AG10803 (cell line): ENCODE measurements at regions not wholly inside any gene's neighbourhood (a gene's known extent, or its start where the extent isn't known, plus 50 kb on each side); places are given as distances from the start of the nearest gene placed in this dataset.

Experiments
- DNase-seq: peaks from one replicate; pipeline ENCODE4 v3.0.0; 2010; ENCODE audit warnings: low read depth
- H3K4me3 ChIP-seq: 2 replicates; pipeline ENCODE4 v1.5.1; 2011; ENCODE audit warnings: mild to moderate bottlenecking, low read length, control low read depth
- CTCF ChIP-seq: conservative IDR thresholded peaks from 2 replicates; pipeline ENCODE4 v1.5.1; 2011; ENCODE audit warnings: mild to moderate bottlenecking, low read length, control low read depth, inconsistent platforms

DNA sequence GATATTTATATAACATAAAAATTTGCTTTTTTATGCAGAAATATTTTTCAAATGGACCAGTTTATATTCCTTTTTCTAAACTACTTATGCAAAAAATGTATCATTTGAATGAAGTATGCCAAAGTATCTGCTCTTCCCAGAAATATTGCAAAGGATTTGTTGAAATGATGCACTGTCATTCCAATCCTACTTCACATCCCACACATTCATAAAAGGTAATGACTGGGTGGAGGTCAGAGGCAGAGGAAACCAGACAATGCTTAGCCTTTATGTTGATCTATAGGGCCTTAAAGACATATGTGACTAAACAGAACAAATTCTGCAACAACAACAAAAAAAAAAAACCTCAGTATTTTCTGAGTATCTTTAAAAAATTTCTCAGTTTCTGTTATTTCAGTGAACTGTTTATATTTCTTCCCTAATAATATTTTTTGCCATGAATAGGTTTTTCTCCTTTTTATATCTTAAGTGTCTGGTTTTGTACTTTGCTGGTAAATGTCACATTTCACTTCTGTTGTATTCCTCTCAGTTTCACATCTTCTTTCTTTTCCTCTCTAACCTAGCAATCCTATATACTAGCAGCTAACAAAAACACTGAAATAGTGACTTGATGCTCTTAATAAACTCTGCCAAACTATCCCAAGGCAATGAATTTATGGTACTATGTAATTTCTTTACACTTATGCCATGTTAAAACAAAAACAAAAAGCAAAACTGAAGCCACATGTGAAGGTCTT lies 374.1 kb downstream of the BCKDHB start:
- H3K4me3 ChIP-seq = no peak overlapping the region
- peak; percentile 42 for DNase-seq
- no peak for TF ChIP-seq CTCF

GRCh38 chr6:80478030-80478429 lies 371.6 kb downstream of the BCKDHB start:
- no peak overlapping the region for H3K4me3 ChIP-seq
- no peak for TF ChIP-seq CTCF
- DNase-seq = peak; percentile 68

DNA sequence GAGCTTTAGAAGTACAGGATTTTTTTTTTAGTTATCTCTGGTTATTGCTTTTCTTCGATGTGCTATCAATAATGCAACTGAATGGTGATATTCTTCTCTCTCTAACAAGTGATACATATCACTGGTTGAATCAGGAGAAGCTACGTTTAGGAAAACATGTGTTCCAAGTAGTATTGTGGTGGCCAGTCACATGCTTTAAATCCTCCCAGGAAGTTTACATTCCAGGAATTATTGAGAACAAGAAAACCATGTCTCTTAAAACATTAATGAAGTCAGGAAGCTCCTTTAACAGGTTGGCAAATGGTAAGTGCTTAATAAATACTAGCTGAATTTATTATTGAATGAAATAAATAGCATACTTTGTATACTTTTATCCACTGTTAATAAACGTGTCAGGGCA lies 371.1 kb downstream of the BCKDHB start:
- DNase-seq = peak; percentile 81
- TF ChIP-seq CTCF = no peak

GRCh38 chr6:80472271-80472670 lies 365.8 kb downstream of the BCKDHB start:
- no peak overlapping the region for H3K4me3 ChIP-seq
- peak; percentile 39 for DNase-seq
- TF ChIP-seq CTCF = no peak

More for the DNA sequence above, 371.1 kb downstream of the BCKDHB start:
- no peak overlapping the region for H3K4me3 ChIP-seq

GRCh38 chr6:80469977-80470376 lies 363.5 kb downstream of the BCKDHB start:
- no peak for DNase-seq
- no peak for TF ChIP-seq CTCF
- H3K4me3 ChIP-seq = no peak overlapping the region

- no peak for DNase-seq
Observed at GRCh38 chr6:80468398-80468797, 361.9 kb downstream of the BCKDHB start.

More at GRCh38 chr6:80468398-80468797, 361.9 kb downstream of the BCKDHB start:
- no peak for TF ChIP-seq CTCF
- H3K4me3 ChIP-seq = no peak overlapping the region
